Stimulated activated CD4-positive, alpha-beta T cell treated with anti-CD3 and anti-CD28 coated beads, Interleukin-15, amount 100 ng/mL, for 48 hours (primary cell): ENCODE measurements at regions not wholly inside any gene's neighbourhood (a gene's known extent, or its start where the extent isn't known, plus 50 kb on each side); places are given as distances from the start of the nearest gene placed in this dataset.

ENCODE experiments used
- DNase-seq, 2 donors: peaks; one replicate each; pipeline ENCODE4 v3.0.0-alpha.2; 2020; ENCODE audit warnings: low read depth in 2 of 2

- no peak for DNase-seq
Measured at GRCh38 chr18:38444971-38445803, 879.6 kb upstream of the CELF4 start.

- DNase-seq = no peak
Measured at GRCh38 chr18:38427736-38428135, 862.1 kb upstream of the CELF4 start.

GRCh38 chr18:38427234-38427633 lies 861.6 kb upstream of the CELF4 start:
- no peak for DNase-seq

- no peak for DNase-seq
Measured at GRCh38 chr18:38421872-38422615, 856.4 kb upstream of the CELF4 start.

- DNase-seq = no peak
Measured at GRCh38 chr18:38421021-38421420, 855.4 kb upstream of the CELF4 start.

- DNase-seq = no peak
Measured at GRCh38 chr18:38420611-38421010, 855.0 kb upstream of the CELF4 start.

GRCh38 chr18:38415811-38416210 lies 850.2 kb upstream of the CELF4 start:
- DNase-seq = no peak

- DNase-seq = no peak
Measured at GRCh38 chr18:38413193-38413592, 847.6 kb upstream of the CELF4 start.

- DNase-seq = no peak
Measured at GRCh38 chr18:38406607-38407006, 841.0 kb upstream of the CELF4 start.

GRCh38 chr18:38402509-38402908 lies 836.9 kb upstream of the CELF4 start:
- no peak for DNase-seq

- no peak for DNase-seq
Measured at GRCh38 chr18:38397094-38397493, 831.5 kb upstream of the CELF4 start.

GRCh38 chr18:38386146-38386545 lies 820.5 kb upstream of the CELF4 start:
- DNase-seq = no peak

GRCh38 chr18:38369772-38370690 lies 804.4 kb upstream of the CELF4 start:
- DNase-seq = no peak

- no peak for DNase-seq
Measured at GRCh38 chr18:38368886-38369285, 803.3 kb upstream of the CELF4 start.

- no peak for DNase-seq
Measured at GRCh38 chr18:38368246-38368645, 802.6 kb upstream of the CELF4 start.

- DNase-seq = no peak
Measured at GRCh38 chr18:38367473-38367872, 801.9 kb upstream of the CELF4 start.

GRCh38 chr18:38362286-38362792 lies 796.7 kb upstream of the CELF4 start:
- DNase-seq = no peak

GRCh38 chr18:38358805-38359657 lies 793.4 kb upstream of the CELF4 start:
- DNase-seq = no peak

GRCh38 chr18:38353149-38353548 lies 787.6 kb upstream of the CELF4 start:
- no peak for DNase-seq

GRCh38 chr18:38350141-38350540 lies 784.5 kb upstream of the CELF4 start:
- no peak for DNase-seq

GRCh38 chr18:38330573-38330972 lies 765.0 kb upstream of the CELF4 start:
- DNase-seq = no peak
